ENCODE measurements at regions not wholly inside any gene's neighbourhood (a gene's known extent, or its start where the extent isn't known, plus 50 kb on each side); places are given as distances from the start of the nearest gene placed in this dataset.

DNA sequence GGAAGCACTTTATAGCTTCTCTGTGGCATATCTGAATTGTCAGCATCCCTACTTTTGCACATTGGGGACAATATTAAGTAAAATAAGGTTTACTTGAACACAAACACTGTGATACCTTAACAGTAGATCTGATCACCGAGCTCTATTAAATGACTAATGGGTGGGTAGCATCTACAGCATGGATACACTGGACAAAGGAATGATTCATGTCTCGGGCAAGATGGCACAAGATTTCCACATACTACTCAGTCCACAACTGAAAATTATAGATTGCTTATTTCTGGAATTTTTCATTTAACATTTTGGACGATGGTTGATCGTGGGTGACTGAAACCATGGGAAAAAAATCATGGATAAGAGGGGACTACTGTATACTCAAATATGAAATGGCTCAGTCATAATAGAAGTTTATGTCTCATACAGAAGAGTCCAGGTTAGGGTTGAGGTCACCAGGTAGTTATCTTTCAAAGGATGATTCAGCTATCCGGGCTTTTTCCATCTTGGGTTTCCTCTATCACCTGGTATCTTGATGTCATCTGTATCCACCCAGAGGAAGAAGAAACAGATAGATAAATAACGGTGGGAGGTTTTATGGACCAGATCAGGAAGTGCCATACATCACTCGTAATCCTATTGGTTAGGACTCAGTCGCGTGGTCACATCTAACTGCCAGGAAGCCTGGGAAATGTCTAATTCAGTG is 320.0 kb upstream of the RARB start:
- Histone ChIP-seq H3K27me3 (ENCODE audit: insufficient read depth) (no peaks in the 10 kb centered on the region), H4K20me1 (replicated peaks; ENCODE audit: insufficient read depth) (no peaks in the 10 kb centered on the region), H2AFZ (no peak overlapping the region), H3K4me1 (ENCODE audit: insufficient read depth) (no peaks in the 10 kb centered on the region), H3K4me2 (no peak overlapping the region), H3K36me3 (ENCODE audit: insufficient read depth) (no peaks in the 10 kb centered on the region), H3K4me3 (no peak overlapping the region), H3K27ac (ENCODE audit: low read depth) (no peak overlapping the region), H3F3A (replicated peaks; ENCODE audit: low read depth) (no peaks in the 10 kb centered on the region), H3K79me2 (replicated peaks; ENCODE audit: insufficient read depth) (no peaks in the 10 kb centered on the region), H3K9me2 (ENCODE audit: insufficient read depth) (no peaks in the 10 kb centered on the region)
- Mint-ChIP-seq H3K4me3 (no peak overlapping the region), H3K9me3 (no peaks in the 10 kb centered on the region), H3K4me1 (no peaks in the 10 kb centered on the region), H3K27ac (no peak overlapping the region), H3K27me3 (ENCODE audit: insufficient read depth, low read depth, poor library complexity) (peaks cover 2% of the 10 kb centered on the region), H3K36me3 (ENCODE audit: low read depth) (no peaks in the 10 kb centered on the region)
- DNase-seq (ENCODE audit: low spot score): no peak
- ATAC-seq: no peak
- TF ChIP-seq EZH2 (IDR thresholded peaks at IDR 0.05; ENCODE audit: low read depth, unreplicated experiment) (no peak), NANOG (IDR thresholded peaks at IDR 0.05; ENCODE audit: borderline replicate concordance) (no peak), POLR2AphosphoS5 (IDR thresholded peaks at IDR 0.05; ENCODE audit: low read depth) (no peak), EZH2phosphoT487 (IDR thresholded peaks at IDR 0.05; ENCODE audit: unreplicated experiment) (no peak), CREB1 (CRISPR knock-in tag; IDR thresholded peaks at IDR 0.05; ENCODE audit: low read depth) (no peak), ZNF331 (CRISPR knock-in tag; IDR thresholded peaks at IDR 0.05; ENCODE audit: low read depth) (no peak), ZNF114 (CRISPR knock-in tag; IDR thresholded peaks at IDR 0.05) (no peak), STAT1 (IDR thresholded peaks at IDR 0.05; ENCODE audit: unreplicated experiment) (no peak), JUNB (IDR thresholded peaks at IDR 0.05; ENCODE audit: unreplicated experiment) (no peak)
- TF ChIP-seq, protein P1, sequence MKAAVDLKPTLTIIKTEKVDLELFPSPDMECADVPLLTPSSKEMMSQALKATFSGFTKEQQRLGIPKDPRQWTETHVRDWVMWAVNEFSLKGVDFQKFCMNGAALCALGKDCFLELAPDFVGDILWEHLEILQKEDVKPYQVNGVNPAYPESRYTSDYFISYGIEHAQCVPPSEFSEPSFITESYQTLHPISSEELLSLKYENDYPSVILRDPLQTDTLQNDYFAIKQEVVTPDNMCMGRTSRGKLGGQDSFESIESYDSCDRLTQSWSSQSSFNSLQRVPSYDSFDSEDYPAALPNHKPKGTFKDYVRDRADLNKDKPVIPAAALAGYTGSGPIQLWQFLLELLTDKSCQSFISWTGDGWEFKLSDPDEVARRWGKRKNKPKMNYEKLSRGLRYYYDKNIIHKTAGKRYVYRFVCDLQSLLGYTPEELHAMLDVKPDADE (IDR thresholded peaks at IDR 0.05): no peak
- TF ChIP-seq, protein P2, sequence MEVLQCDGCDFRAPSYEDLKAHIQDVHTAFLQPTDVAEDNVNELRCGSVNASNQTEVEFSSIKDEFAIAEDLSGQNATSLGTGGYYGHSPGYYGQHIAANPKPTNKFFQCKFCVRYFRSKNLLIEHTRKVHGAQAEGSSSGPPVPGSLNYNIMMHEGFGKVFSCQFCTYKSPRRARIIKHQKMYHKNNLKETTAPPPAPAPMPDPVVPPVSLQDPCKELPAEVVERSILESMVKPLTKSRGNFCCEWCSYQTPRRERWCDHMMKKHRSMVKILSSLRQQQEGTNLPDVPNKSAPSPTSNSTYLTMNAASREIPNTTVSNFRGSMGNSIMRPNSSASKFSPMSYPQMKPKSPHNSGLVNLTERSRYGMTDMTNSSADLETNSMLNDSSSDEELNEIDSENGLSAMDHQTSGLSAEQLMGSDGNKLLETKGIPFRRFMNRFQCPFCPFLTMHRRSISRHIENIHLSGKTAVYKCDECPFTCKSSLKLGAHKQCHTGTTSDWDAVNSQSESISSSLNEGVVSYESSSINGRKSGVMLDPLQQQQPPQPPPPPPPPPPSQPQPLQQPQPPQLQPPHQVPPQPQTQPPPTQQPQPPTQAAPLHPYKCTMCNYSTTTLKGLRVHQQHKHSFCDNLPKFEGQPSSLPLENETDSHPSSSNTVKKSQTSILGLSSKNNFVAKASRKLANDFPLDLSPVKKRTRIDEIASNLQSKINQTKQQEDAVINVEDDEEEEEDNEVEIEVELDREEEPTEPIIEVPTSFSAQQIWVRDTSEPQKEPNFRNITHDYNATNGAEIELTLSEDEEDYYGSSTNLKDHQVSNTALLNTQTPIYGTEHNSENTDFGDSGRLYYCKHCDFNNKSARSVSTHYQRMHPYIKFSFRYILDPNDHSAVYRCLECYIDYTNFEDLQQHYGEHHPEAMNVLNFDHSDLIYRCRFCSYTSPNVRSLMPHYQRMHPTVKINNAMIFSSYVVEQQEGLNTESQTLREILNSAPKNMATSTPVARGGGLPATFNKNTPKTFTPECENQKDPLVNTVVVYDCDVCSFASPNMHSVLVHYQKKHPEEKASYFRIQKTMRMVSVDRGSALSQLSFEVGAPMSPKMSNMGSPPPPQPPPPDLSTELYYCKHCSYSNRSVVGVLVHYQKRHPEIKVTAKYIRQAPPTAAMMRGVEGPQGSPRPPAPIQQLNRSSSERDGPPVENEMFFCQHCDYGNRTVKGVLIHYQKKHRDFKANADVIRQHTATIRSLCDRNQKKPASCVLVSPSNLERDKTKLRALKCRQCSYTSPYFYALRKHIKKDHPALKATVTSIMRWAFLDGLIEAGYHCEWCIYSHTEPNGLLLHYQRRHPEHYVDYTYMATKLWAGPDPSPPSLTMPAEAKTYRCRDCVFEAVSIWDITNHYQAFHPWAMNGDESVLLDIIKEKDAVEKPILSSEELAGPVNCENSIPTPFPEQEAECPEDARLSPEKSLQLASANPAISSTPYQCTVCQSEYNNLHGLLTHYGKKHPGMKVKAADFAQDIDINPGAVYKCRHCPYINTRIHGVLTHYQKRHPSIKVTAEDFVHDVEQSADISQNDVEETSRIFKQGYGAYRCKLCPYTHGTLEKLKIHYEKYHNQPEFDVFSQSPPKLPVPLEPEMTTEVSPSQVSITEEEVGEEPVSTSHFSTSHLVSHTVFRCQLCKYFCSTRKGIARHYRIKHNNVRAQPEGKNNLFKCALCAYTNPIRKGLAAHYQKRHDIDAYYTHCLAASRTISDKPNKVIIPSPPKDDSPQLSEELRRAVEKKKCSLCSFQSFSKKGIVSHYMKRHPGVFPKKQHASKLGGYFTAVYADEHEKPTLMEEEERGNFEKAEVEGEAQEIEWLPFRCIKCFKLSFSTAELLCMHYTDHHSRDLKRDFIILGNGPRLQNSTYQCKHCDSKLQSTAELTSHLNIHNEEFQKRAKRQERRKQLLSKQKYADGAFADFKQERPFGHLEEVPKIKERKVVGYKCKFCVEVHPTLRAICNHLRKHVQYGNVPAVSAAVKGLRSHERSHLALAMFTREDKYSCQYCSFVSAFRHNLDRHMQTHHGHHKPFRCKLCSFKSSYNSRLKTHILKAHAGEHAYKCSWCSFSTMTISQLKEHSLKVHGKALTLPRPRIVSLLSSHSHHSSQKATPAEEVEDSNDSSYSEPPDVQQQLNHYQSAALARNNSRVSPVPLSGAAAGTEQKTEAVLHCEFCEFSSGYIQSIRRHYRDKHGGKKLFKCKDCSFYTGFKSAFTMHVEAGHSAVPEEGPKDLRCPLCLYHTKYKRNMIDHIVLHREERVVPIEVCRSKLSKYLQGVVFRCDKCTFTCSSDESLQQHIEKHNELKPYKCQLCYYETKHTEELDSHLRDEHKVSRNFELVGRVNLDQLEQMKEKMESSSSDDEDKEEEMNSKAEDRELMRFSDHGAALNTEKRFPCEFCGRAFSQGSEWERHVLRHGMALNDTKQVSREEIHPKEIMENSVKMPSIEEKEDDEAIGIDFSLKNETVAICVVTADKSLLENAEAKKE (CRISPR knock-in tag; IDR thresholded peaks at IDR 0.05): no peak
- TF ChIP-seq, protein P3, sequence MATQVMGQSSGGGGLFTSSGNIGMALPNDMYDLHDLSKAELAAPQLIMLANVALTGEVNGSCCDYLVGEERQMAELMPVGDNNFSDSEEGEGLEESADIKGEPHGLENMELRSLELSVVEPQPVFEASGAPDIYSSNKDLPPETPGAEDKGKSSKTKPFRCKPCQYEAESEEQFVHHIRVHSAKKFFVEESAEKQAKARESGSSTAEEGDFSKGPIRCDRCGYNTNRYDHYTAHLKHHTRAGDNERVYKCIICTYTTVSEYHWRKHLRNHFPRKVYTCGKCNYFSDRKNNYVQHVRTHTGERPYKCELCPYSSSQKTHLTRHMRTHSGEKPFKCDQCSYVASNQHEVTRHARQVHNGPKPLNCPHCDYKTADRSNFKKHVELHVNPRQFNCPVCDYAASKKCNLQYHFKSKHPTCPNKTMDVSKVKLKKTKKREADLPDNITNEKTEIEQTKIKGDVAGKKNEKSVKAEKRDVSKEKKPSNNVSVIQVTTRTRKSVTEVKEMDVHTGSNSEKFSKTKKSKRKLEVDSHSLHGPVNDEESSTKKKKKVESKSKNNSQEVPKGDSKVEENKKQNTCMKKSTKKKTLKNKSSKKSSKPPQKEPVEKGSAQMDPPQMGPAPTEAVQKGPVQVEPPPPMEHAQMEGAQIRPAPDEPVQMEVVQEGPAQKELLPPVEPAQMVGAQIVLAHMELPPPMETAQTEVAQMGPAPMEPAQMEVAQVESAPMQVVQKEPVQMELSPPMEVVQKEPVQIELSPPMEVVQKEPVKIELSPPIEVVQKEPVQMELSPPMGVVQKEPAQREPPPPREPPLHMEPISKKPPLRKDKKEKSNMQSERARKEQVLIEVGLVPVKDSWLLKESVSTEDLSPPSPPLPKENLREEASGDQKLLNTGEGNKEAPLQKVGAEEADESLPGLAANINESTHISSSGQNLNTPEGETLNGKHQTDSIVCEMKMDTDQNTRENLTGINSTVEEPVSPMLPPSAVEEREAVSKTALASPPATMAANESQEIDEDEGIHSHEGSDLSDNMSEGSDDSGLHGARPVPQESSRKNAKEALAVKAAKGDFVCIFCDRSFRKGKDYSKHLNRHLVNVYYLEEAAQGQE (IDR thresholded peaks at IDR 0.05; ENCODE audit: unreplicated experiment): no peak
- TF ChIP-seq, protein P4, sequence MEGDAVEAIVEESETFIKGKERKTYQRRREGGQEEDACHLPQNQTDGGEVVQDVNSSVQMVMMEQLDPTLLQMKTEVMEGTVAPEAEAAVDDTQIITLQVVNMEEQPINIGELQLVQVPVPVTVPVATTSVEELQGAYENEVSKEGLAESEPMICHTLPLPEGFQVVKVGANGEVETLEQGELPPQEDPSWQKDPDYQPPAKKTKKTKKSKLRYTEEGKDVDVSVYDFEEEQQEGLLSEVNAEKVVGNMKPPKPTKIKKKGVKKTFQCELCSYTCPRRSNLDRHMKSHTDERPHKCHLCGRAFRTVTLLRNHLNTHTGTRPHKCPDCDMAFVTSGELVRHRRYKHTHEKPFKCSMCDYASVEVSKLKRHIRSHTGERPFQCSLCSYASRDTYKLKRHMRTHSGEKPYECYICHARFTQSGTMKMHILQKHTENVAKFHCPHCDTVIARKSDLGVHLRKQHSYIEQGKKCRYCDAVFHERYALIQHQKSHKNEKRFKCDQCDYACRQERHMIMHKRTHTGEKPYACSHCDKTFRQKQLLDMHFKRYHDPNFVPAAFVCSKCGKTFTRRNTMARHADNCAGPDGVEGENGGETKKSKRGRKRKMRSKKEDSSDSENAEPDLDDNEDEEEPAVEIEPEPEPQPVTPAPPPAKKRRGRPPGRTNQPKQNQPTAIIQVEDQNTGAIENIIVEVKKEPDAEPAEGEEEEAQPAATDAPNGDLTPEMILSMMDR (conservative IDR thresholded peaks at IDR 0.05; ENCODE audit: low read depth in 2 of 2): no peak
